ENCODE measurements at regions not wholly inside any gene's neighbourhood (a gene's known extent, or its start where the extent isn't known, plus 50 kb on each side); places are given as distances from the start of the nearest gene placed in this dataset.

- TF ChIP-seq CTCF (IDR thresholded peaks at IDR 0.05): no peak
- no peak for TF ChIP-seq POLR2AphosphoS5 (IDR thresholded peaks at IDR 0.05; ENCODE audit: insufficient read depth in 1 of 2, low read depth in 1 of 2)
Observed at GRCh38 chr5:103433211-103433610, 129.4 kb downstream of the NUDT12 start.
